MM.1S (cell line): ENCODE measurements at regions not wholly inside any gene's neighbourhood (a gene's known extent, or its start where the extent isn't known, plus 50 kb on each side); places are given as distances from the start of the nearest gene placed in this dataset.

ENCODE experiments used
- CTCF ChIP-seq: fragments of 300-600 bp; sonication (generic); IDR thresholded peaks from 2 replicates; pipeline ENCODE4 v1.5.1; 2016; ENCODE audit warnings: antibody characterized with exemption, low read length, mixed read lengths
- EZH2 ChIP-seq: fragments of 300-600 bp; sonication (generic); optimal IDR thresholded peaks from 2 replicates; pipeline ENCODE3; 2017; ENCODE audit warnings: low read depth, mild to moderate bottlenecking, antibody characterized with exemption, low read length, mixed read lengths

- TF ChIP-seq CTCF = no peak
- TF ChIP-seq EZH2 = no peak
These were observed 55.9 kb upstream of the HHIP start for GRCh38 chr4:144590020-144590419.
